Activated naive CD4-positive, alpha-beta T cell treated with anti-CD3 and anti-CD28 coated beads, Interleukin-2, amount 50 U/mL, for 72 hours (primary cell): ENCODE measurements at regions not wholly inside any gene's neighbourhood (a gene's known extent, or its start where the extent isn't known, plus 50 kb on each side); places are given as distances from the start of the nearest gene placed in this dataset.
"Not testable (repeated sequence)": the region's sequence is repeated elsewhere in the genome, so short reads cannot be mapped to it uniquely, and the experiment has no call there.

Experiments
- ATAC-seq, 2 donors: fragments of 150-1000 bp; cut with Tn5 transposase; 2 replicates each; pipeline ENCODE4 v1.10.0; 2021; ENCODE audit warnings: mild to moderate bottlenecking in 2 of 2, moderate library complexity in 2 of 2
- DNase-seq, 2 donors: peaks; one replicate each; pipeline ENCODE4 v3.0.0; 2021 to 2022; ENCODE audit warnings: low spot score in 2 of 2
- H3K27ac Mint-ChIP-seq, 2 donors: one replicate each; pipeline ENCODE4 v1.8.0; 2022; ENCODE audit warnings: mild to moderate bottlenecking in 2 of 2, mixed read lengths in 2 of 2
- H3K36me3 Mint-ChIP-seq, 2 donors: one replicate each; pipeline ENCODE4 v1.8.0; 2022; ENCODE audit warnings: mixed read lengths in 2 of 2
- H3K9me3 Mint-ChIP-seq, 2 donors: one replicate each; pipeline ENCODE4 v1.8.0; 2022; ENCODE audit warnings: mixed read lengths in 2 of 2

DNA sequence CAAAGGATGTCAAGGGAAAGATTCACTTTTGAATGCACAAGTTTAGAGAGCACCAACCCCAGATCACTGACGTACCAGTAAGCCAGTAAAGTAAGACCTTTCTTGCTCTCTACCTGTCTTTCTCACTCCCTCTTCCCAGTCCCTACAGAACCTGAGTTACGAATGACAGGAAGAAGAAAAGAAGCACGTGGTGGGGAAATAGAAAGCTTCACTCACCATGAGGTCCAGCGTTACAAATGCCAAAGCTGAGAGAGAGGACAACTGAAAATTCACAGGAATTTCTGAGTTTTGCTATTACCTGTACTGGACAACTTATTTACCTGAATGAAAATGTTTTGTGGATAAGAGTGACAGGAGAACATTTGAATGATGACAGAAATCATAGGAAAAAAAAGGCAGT is 133.2 kb upstream of the GBE1 start:
- ATAC-seq (no peak), DNase-seq (no peak)
- Mint-ChIP-seq H3K27ac (no peak overlapping the region), H3K9me3 (peaks cover 0 to 5% of the 10 kb centered on the region in 2 donors), H3K36me3 (no peaks in the 10 kb centered on the region)

DNA sequence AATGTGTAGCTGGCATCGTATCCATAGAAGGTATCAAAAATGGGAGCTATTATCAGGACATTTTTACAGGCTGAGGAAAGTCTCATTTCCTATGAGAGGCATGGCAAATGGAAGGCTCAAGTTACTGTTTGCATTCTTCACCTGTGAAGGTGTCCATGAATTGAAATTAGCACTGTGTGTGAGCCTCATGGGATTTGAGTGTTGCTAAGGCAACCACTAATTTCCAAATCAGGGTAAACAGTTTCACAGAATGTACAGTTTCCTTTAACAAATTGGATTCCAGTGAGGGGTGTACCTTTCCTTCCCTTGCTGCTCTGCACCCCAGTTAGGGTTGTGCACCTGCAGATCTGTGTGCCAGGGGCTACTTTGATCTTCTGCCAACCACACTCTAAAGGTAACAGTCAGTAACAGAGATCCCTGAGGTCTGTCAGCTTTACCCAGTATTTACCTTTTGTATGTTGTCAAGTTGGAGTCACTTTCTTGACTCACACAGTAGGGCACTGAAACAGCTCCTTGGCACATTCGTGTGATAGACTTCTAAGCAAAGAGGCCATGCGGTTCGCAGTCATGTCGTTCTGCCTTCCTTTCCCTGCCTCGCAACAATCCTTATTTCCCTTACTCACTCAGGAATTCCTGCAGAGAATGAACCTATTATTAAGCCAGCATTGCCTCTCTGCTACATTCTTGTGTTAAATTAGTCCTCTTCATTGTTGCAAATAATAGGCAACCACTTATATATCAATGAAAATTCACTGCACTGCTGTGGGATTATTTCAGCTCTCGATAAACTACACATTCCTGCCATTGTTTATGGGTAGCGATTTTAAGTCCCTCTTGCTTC is 129.8 kb upstream of the GBE1 start:
- Mint-ChIP-seq H3K27ac (no peak overlapping the region), H3K36me3 (no peaks in the 10 kb centered on the region), H3K9me3 (peaks cover 0 to 5% of the 10 kb centered on the region in 2 donors)
- no peak for ATAC-seq
- DNase-seq: no peak

DNA sequence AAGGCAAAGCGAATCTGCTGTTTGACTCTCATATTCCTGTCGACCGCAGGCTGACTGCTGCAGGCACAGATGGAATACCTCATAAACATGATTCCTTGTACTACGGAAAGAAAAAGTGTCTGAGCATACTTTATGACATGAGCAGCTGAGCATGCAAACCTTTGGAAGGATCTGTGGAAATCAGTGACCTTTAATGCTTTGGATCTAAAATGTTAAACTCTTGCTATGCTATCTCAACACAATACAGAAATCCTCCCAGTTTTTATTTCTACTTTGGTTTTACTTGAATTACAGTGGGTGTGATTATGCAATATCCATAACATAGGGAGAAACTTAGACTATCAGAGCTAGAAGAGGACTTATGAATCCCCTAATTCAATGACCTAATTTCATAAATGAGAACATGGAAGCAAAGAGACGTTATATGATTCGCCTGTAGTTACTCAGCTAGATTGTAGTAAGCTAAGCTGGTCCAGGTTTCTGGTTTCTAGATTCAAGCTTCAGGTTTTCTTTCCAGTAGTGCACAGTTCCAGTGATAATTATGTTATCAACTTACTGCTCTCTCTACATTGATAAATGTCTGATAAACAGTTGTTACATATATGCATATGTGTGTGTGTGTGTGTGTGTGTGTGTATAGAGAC is 127.6 kb upstream of the GBE1 start:
- no peak for DNase-seq
- Mint-ChIP-seq H3K27ac (no peak overlapping the region), H3K9me3 (peaks cover 0 to 5% of the 10 kb centered on the region in 2 donors), H3K36me3 (no peaks in the 10 kb centered on the region)
- no peak for ATAC-seq

DNA sequence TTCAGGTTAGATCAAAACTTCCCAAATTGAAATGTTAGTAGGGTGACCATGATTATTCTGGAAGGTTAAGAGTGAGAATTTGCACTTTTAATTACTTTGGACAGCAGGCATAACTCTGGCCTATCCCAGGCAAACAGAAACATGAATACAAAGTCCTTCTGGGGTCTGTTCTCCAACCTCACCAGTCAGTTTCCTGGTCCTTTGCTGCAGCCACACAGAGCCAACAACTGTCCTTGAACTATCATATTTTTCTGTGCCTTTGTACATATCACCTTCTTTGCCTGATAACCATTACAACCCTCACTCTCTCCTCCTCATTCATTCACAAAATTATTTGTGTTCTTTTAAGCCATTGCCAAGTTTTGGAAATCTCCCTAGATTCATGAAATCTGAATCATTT is 126.0 kb upstream of the GBE1 start:
- Mint-ChIP-seq H3K36me3 (no peaks in the 10 kb centered on the region), H3K27ac (no peak overlapping the region), H3K9me3 (no peaks in the 10 kb centered on the region)
- DNase-seq (no peak), ATAC-seq (no peak)

DNA sequence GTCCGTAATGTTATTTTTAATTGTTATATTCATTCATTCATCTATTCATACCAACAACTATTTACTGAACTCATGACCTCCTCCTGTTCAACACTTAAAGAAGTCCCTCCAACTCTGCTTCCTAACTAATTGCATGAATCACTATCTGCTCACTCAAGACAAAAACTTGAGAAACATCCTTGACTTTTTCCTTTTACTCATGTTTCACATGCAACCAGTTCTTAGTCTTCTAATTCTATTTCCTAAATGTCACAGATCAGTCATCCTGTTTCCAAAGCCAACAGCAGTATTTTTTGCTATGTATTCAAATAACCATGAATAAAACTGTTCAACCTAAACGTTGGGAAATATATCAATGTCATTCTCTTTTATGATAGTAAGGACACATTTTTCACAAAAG is 124.6 kb upstream of the GBE1 start:
- ATAC-seq (no peak), DNase-seq (no peak)
- no peak overlapping the region for H3K27ac Mint-ChIP-seq
- H3K36me3 Mint-ChIP-seq: no peaks in the 10 kb centered on the region
- H3K9me3 Mint-ChIP-seq: peaks cover 0 to 1% of the 10 kb centered on the region in 2 donors

DNA sequence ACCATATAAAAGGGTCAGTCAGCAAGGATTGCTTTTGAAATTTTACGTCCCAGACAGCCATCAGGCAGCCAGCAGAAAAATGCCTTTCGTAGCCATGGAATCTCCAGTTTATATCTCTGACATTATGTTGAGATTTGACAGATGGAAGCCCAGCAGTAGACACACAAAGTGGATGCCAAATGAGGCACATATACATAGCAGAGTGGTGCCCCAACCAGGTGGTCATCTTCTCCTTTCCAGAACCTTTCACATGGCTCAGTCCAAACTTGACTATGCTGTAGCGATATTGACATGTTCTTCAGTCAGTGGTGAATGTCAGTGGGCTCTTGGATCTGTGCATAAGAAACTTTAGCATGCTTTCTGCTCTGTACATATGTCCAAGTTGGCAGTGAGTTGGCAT is 123.3 kb upstream of the GBE1 start:
- H3K36me3 Mint-ChIP-seq: no peaks in the 10 kb centered on the region
- ATAC-seq (no peak), DNase-seq (no peak)
- no peak overlapping the region for H3K27ac Mint-ChIP-seq
- peaks cover 3 to 4% of the 10 kb centered on the region in 2 donors for H3K9me3 Mint-ChIP-seq

DNA sequence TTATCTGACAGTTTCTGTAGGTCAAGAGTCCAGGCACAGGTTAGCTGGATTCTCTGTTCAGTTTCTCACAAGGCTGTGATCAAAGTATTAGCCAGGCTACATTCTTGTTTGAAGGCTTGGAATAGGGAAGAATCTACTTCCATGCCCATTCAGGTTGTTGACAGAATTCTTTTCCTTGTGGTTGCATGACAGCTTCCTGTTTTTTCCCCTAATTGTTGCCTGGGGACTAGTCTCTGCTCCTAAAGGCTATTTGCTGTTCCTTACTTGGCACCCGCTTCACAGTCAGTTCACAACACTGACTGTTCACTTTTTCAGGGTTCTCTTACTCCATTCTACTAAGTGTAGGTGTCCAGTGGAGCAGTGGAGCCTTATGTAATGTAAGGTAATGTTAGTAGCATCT is 115.4 kb upstream of the GBE1 start:
- DNase-seq (no peak), ATAC-seq (no peak)
- Mint-ChIP-seq H3K9me3 (peaks cover 4 to 7% of the 10 kb centered on the region in 2 donors), H3K27ac (no peak overlapping the region), H3K36me3 (no peaks in the 10 kb centered on the region)

DNA sequence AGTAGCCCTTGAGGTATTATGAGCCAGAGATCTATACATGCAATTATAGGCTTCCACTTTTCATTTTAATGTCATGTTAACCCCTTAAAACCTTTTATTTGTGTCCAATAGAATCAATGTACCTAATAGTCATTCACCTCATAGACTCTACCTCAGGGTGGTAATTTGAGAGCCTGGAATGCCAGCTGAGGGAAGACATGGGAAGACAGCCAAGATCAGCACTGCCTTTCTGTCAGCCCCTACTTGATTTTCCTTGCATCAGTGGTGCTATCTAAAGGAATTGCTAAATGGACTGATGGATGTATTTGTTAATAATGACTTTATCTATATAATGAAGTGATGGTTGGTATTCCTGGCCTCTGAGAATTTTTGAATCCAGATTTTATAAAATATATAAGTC is 113.3 kb upstream of the GBE1 start:
- ATAC-seq (no peak), DNase-seq (no peak)
- H3K9me3 Mint-ChIP-seq: peaks cover 0 to 3% of the 10 kb centered on the region in 2 donors
- H3K36me3 Mint-ChIP-seq: no peaks in the 10 kb centered on the region
- no peak overlapping the region for H3K27ac Mint-ChIP-seq

DNA sequence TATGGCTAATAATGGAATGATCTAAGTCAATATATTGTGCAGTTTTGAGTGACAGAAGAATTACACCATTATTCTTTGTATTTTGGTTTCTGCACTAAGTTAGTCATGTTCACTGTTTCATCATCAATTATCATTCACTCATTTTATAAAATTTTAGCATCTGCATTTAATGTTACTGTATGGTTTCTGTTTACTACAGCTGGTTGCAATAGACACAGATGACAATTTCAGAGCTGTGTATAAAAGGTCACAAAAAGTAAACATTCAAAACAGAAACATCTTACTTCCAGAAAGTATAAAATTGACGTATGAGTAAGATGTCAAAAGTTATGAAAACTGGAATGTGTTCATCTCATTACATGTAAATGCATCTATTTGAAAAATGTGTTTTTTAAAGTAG is 111.1 kb upstream of the GBE1 start:
- H3K9me3 Mint-ChIP-seq: no peaks in the 10 kb centered on the region
- no peak overlapping the region for H3K27ac Mint-ChIP-seq
- ATAC-seq: no peak
- no peak for DNase-seq
- H3K36me3 Mint-ChIP-seq: no peaks in the 10 kb centered on the region

DNA sequence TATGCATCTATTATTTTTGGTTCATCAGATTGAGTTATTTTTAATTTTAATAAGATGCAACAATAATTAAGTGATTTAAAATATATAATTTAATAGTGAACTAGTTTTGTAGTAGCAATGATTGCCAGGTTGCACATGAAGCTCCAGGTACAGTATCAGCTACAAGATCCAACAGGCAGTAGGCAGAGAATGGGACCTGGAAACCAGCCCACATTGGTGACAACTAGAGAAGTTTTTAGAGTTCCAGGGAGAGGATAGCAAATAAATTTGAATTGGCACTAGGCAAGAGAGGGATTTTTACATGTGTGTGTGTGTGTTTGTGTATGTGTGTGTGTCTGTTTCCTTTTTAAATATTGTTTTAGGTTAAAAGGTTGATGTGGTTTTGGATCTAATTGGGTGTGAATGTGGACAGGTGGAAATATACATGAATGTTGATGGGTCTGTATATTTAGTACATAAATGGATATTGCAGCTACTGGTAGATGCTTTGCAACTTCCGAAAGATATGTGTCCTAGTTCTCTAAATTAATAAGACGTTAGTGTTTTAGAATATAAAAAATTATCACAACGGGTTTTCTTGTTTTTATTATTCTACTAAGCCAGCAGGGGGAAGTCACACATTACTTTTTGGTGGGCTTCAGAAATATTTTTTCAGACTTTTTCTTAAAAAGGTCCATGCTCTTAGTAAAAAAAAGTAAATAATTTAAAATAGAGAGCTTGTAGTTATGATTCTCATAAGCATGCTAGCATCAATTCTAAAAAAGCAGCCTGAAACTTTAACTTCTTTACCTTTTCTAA is 110.1 kb upstream of the GBE1 start:
- no peak overlapping the region for H3K27ac Mint-ChIP-seq
- no peak for ATAC-seq
- no peaks in the 10 kb centered on the region for H3K9me3 Mint-ChIP-seq
- H3K36me3 Mint-ChIP-seq: no peaks in the 10 kb centered on the region
- no peak for DNase-seq

DNA sequence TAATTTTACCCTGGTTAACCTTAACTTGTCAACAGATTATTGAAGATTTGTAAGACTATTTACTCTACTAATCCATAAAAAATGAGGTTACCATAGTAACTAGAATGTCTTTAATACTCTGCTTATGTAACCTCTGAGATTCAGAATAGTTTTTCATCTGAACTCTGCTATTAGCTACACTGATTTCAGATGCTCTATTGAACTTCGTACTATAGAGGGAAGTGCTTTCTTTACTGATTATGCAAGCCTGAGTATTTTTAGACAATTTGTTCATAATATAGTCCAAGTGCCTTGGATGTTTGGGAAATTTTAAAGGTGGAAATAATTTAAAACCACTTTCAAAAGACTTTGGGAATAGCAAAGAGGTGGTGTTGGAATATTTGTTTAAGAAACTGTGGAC is 107.9 kb upstream of the GBE1 start:
- H3K36me3 Mint-ChIP-seq: no peaks in the 10 kb centered on the region
- no peak overlapping the region for H3K27ac Mint-ChIP-seq
- no peak for ATAC-seq
- H3K9me3 Mint-ChIP-seq: no peaks in the 10 kb centered on the region
- DNase-seq: no peak

DNA sequence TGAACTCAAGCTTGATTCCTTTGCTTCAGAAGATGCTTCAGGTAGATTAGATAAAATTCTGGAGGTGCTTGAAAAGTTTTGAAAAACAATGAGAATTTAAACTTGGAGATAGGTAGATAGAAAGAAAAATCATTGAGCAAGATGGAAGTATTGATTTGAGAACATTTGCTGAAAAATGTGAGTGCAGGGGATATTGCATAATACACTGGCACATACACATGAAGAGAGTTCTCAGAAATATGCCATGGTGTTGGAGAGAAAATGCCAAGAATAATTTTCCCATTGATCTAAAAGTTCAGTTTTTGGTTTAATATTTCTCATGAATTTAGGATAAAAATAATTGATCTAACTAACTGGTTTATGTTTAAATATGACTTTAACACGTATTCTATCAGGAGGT is 107.2 kb upstream of the GBE1 start:
- no peaks in the 10 kb centered on the region for H3K36me3 Mint-ChIP-seq

DNA sequence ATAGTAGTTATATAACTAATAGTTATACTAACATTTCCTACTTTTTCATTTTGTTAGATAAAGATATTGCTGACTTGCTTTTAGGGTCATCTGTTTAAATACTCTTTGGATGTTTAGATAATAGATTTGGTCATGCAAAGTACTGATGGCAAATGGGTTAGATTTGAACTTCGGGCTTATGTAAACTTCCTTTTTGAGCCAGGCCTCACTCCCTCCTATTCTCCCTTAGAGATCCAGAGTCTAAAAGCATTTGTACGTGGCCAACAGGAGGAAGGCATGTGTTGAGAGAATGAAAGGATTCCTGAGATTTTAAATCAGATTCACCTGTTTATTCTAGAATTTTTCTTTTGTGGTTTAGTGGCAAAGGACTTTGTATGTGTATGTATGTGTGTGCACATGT is 106.4 kb upstream of the GBE1 start:
- Mint-ChIP-seq H3K36me3 (no peaks in the 10 kb centered on the region), H3K27ac (no peak overlapping the region), H3K9me3 (no peaks in the 10 kb centered on the region)
- ATAC-seq: no peak
- no peak for DNase-seq

More for the DNA sequence above, 107.2 kb upstream of the GBE1 start:
- ATAC-seq: no peak
- Mint-ChIP-seq H3K27ac (no peak overlapping the region), H3K9me3 (no peaks in the 10 kb centered on the region)
- no peak for DNase-seq

DNA sequence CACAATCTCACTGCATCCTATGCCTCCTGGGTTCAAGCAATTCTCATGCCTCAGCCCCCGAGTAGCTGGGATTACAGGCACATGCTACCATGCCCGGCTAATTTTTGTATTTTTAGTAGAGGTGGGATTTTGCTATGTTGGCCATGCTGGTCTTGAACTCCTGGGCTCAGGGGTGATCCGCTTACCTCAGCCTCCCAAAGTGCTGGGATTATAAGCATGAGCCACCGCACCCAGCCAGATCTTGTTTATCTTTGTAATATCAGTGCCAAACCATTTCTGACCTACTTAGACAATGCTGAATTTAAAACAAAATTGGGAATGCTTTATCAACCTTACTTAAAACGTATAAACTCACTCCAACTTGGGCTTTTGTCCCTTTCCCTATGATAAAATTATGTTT is 103.7 kb upstream of the GBE1 start:
- not testable (repeated sequence) for H3K9me3 Mint-ChIP-seq, ATAC-seq, DNase-seq, H3K27ac Mint-ChIP-seq, H3K36me3 Mint-ChIP-seq

DNA sequence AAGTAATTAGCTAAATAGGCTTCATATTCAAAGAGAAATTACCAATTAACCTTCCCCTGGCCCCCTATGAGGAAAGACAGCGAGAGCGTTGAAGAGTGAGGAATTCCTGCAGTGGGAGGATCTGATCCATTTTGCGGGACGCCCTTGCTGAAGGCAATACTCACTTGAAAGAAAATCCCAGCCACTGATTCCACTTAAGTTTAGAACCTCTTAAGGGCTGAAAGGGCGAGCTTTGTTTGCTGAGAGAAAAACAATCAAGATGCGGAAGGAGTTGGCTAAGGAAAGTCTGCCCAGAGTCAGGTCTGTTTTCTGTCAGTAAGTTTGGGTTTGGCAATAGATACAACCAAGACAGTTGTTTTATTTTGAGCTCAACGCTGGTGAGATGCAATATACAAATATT is 102.8 kb upstream of the GBE1 start:
- H3K36me3 Mint-ChIP-seq: no peaks in the 10 kb centered on the region
- no peak for ATAC-seq
- H3K27ac Mint-ChIP-seq: no peak overlapping the region
- DNase-seq: no peak
- H3K9me3 Mint-ChIP-seq: no peaks in the 10 kb centered on the region

DNA sequence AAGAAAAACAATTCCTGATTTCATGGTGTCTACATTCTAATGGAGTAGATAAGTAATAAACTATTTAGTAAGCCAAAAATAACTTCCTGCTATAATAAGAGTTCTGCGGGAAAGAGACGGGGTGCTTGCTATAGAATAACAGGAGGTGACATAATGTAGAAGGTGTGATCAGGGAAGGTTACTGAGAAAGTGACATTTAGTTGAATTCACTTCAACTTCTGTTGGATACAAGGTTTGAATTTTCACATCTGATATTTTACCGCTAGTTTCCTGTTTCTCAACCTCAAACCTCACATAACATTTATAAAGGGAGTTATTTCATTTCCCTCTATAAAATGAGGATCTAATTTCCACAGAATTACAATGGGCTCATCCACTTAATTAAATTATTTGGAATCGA is 102.3 kb upstream of the GBE1 start:
- Mint-ChIP-seq H3K27ac (no peak overlapping the region), H3K9me3 (no peaks in the 10 kb centered on the region), H3K36me3 (no peaks in the 10 kb centered on the region)
- no peak for DNase-seq
- no peak for ATAC-seq

DNA sequence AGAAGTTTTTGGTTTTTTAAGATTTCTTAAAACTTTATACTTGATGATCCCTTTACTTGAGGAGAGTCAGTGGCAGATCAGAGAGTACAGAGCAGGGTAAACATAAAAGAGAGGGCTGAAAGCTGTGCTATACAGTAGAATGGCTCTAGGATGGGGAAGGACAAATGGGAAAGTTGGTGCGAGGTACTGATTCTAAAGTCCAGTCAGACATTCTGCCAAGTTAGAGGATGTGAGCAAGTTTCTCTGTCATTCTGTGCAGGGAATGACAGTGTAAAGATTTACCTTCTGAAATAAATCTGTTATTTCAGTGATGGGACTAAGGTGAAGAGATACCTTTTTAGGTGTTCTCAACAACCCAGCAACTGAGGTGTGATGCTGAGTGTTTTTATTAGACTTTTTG is 100.1 kb upstream of the GBE1 start:
- Mint-ChIP-seq H3K27ac (no peak overlapping the region), H3K9me3 (no peaks in the 10 kb centered on the region), H3K36me3 (no peaks in the 10 kb centered on the region)
- ATAC-seq (no peak), DNase-seq (no peak)
